GM19468 (cell line): ENCODE measurements at regions not wholly inside any gene's neighbourhood (a gene's known extent, or its start where the extent isn't known, plus 50 kb on each side); places are given as distances from the start of the nearest gene placed in this dataset.

ENCODE experiments used
- ATAC-seq: cut with Tn5 transposase; IDR thresholded peaks from one replicate; pipeline ENCODE4 v1.9.1; 2021; ENCODE audit warnings: mild to moderate bottlenecking, moderate library complexity, moderate number of reproducible peaks; ENCODE audit not compliant: unreplicated experiment; ENCODE audit errors: extremely low read depth

DNA sequence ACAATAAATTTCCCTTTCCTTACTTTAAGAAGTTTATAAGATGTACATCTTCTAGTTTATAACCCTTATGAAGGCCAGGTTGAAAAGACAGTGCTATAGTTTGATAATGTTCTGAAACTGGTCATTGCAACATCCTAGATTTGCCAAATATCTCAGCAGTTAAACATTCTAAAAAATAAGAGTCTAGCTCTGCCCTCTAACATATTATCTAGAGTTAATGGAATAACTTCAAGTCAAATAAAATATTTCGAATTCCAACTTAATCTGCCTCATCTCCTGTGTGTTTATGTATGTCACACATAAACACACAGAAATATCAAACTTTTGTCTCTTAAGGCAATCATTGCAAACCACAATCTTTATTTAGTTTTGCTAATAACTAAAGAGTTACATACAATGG is 796.6 kb downstream of the TLE1 start:
- no peak for ATAC-seq

DNA sequence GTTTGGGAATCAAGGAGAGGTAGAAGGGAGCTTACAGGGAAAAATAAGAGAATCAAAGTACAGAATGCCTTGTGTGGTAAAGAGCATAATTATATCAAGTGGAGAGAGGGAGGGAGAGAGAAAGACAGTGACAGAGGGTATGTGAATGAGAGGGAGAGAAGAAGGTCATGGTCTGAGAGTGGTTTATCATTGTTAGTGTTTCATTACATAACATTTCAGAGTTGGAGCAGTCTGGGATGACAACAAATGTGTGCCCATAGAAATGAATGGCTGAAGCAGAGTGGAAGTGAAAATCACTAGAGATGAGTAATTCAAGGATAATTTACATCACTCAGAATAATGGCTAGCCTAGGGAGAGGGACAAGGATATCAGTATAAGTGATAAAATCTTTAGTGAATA is 799.2 kb downstream of the TLE1 start:
- ATAC-seq, result no peak

DNA sequence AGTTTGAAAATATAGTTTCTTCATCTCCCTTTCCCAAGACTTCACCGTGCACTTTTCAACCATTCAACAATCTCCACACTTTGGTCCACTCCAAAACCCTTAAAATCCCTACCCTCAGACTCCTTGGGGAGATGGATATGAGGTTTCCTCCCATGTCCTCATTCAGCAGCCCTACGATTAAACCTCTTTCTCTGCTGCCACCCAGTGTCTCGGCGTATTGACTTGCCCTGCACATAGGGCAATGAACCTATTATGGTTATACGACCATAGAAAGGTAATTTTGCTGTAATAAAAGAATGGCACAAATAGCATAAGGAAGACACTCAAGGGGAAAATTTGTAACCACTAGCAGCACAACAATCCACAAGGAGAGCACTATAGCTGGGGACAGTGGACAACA is 803.5 kb downstream of the TLE1 start:
- ATAC-seq, result no peak

- no peak for ATAC-seq
Measured at GRCh38 chr9:80883826-80884579, 805.3 kb downstream of the TLE1 start.

DNA sequence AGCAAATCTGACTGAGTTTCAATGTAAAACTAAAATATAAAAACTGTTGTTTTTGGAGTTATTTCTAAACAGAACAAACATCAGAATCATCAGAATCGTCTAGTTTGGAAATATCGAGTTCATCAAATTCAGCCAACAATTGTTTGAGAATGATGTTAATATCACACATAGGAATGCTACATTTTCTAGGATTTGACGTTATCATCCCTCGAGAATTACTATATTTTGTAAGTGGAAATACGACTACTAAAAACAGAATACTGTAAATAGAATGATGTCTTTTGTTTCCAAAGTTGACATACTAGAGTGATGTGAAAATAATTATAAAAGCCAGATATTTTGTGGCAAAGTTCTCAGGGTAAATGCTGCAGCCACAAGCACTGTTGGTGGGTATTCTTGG is 805.9 kb downstream of the TLE1 start:
- no peak for ATAC-seq

DNA sequence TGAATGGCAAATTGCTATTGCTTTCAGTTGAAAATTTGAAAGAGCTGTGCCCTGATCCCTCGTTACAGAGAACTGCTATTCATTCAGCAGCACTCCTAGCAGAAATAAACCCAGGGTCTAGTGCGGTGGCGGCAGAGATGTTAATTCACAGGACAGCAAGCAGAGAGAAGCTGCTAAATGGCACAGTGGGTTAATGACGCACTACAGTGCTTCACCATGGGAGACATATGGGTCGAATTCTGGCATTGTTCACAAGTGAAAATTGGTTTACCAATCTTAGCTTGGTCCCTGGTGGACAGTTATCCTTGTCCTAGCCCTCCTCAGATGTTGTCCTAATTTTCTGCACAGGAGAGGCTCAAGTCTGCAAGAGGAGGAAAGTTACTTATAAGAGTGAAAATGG is 807.4 kb downstream of the TLE1 start:
- no peak for ATAC-seq

DNA sequence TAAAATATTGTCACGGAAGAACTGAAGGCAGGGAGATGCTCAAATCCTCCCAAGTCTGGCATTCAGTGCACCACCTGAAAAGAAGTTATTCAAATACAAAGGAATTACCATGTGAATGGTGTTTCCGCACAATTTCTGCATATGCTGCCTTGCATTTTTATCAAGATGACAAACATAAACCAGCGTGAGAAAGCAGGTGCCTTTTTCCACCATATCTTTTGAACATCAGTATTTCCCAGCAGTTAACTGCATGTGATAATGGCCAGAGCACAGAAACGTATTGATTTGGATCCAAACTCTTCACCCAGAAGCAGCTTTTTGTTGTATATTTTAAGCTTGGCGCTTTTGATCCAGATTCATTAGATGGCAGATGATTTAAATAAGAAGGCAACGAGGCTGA is 808.0 kb downstream of the TLE1 start:
- no peak for ATAC-seq

GRCh38 chr9:80878556-80878955 is 810.8 kb downstream of the TLE1 start:
- no peak for ATAC-seq

DNA sequence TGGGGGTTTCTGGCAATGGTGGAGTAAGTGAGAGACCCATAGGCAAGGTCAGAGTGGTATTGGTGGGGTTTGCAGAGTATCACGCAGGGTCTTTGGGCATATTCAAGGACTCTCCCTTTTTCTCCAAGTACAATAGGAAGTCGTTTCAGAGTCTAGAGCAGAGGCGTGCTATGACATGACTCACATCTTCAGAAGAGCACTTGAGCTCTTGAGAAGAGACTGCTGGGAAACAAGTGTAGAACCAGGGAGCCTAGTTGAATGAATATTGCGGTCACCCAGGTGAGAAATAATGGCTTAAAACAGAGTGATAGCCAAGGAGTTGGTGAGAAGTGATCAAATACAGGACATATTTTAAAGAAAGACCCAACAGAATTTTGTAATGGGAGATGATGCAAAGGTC is 813.4 kb downstream of the TLE1 start:
- no peak for ATAC-seq

DNA sequence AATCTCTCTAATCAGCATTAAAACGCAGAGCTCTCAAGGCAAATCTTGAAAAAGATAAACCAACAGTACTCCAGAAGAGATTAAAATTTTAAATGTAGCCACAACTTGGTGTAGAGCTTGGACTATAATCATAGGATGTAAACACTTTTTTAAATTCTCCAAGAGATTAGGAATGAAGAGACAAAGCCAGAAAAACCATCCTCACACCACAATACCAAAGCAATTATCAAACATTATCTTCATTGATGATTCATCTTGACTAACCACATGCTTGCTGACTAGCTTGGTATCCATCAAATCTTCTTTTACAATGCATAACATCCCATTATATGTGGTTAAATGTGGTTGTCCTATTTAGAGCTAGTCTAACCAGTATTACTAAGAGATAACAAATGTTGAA is 815.1 kb downstream of the TLE1 start:
- ATAC-seq, result no peak

DNA sequence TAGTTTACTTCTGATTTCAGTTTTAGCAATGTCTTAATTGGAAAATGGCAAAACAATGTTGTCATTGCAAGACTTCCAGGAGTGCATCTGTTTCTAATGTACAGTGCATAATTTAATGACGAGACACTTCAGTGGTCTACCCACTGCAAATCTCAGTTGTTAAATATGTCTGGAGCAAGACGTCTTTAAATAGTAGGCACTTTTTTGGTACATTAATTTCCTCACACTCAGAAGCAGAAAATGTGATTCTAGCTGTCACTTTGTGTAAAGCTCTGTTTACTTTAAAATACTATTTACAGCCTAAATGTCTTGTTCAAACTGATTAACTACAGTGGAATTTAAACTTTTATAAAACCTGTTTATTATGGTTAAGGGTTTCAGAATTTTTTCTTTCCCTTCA is 815.5 kb downstream of the TLE1 start:
- no peak for ATAC-seq

- no peak for ATAC-seq
Measured at GRCh38 chr9:80871596-80871995, 817.8 kb downstream of the TLE1 start.

- ATAC-seq, result no peak
Measured at GRCh38 chr9:80867731-80868130, 821.6 kb downstream of the TLE1 start.

DNA sequence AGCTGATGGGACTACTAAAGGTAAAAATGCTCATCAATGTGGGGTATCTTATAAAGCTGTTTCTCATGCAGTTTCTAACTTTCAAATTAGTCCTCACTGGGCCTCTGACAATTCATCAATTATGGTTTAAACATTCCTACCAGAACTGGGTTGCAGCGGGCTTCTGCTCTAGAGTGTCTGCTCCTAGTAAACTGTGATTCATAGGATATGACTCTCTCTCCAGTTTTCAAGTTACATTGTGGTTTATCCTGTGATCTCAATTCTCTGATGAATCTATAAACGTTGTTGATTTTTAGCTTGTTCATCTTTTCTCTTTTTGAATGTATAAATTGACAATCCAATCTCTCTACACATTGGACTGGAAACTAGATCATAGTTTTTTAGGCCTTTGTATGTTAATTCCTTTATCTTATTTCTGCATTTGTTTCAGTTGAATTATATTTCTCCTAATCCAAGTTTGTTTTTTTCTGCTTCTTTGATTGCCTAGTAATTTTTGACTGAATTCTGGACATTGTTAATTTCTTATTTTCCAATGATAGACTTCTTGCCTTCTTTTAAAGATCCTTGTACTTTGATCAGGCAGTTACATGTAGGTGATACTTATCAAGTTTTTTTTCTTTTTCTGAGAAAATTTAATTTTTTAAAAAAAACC is 822.6 kb downstream of the TLE1 start:
- ATAC-seq, result no peak

- ATAC-seq, result no peak
Measured at GRCh38 chr9:80866121-80866520, 823.2 kb downstream of the TLE1 start.

DNA sequence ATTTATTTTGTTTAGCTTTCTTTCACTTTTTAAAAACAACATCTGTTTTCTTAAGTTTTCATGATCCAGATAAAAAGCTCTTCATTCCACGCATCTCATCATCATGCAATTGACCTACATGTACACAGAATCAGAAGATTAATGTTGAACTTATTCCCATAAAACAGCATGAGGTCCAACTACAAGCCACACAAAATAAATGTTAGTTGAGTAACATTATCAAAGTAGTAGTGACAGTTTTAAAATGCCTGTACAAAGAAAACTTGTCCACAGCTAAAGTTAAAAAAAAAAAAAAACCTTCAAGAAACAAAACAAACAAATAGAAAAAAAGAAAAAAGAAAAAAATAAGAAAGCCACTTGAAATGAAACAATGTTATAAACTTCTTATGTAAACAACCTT is 846.3 kb downstream of the TLE1 start:
- no peak for ATAC-seq

- no peak for ATAC-seq
Measured at GRCh38 chr9:80842389-80842788, 847.0 kb downstream of the TLE1 start.

DNA sequence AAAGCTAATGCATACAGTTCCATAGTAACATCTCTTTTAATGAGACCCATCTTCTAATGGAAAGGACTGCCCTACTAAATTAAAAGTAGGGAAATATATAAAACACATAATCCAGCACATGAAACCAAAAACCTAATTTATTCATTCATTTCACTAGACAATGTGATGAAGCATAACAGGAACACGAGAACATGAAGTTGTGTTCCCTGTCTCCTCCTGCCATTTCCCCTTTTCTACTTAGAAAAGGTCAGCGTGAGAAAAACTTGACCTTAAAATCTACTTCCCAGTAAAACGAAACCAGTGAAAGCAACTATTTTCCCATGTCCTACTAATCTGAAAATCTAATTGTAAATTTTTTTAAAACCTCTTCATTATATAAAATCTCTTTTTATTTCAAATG is 847.5 kb downstream of the TLE1 start:
- ATAC-seq, result no peak

- no peak for ATAC-seq
Measured at GRCh38 chr9:80839821-80840675, 849.3 kb downstream of the TLE1 start.

- no peak for ATAC-seq
Measured at GRCh38 chr9:80836013-80836412, 853.3 kb downstream of the TLE1 start.

GRCh38 chr9:80831751-80832150 is 857.6 kb downstream of the TLE1 start:
- ATAC-seq, result no peak
